ENCODE measurements at regions not wholly inside any gene's neighbourhood (a gene's known extent, or its start where the extent isn't known, plus 50 kb on each side); places are given as distances from the start of the nearest gene placed in this dataset.

DNA sequence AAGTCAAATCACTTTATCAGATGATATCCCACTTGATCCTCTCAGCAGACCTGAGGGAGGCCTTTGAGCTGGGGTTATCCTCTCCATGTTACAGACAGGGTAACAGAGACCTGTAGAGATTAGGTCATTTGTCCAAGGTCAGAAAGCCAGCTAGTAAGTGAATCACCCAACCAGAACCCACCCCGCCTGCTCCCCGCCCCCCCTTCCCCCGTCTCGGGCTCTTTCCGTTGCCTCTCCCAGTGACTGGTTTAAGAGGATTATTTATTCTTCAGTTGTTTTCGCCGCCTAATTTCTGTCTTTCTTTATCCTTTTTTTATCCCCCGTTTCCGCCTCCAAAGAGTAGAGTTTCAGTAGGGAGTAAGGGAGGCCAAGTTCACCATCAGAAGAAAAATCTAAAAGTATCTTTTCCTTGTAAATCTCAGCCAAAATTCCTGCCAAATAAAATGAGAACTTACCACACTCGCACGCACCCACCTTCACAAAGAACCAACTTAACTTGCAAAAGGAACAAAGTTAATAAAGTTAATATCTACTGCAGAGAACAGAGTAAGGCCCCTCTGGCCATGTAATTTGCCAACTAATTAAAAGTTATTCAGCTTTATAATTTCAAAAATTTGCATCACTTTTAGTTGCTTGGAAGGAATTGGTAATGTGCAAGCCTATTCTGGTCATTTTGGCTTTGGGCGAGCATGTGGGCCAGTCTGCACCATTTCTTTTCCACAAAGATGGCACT lies 76.8 kb upstream of the TRABD2B start:
- CTCF ChIA-PET (ENCODE audit: low intra/inter-chr PET ratio): no interaction called here
- FAIRE-seq (no peak), DNase-seq (ENCODE audit: extremely low read depth in 1 of 4, low spot score in 3 of 4) (no peak), ATAC-seq (no peak)
- Histone ChIP-seq H3K9me1 (ENCODE audit: control insufficient read depth, insufficient read depth, low read length) (no peaks in the 10 kb centered on the region), H4K20me1 (replicated peaks; ENCODE audit: control insufficient read depth, insufficient read depth, low read length) (no peaks in the 10 kb centered on the region), H3K27me3 (ENCODE audit: control insufficient read depth in 2 of 2, insufficient read depth in 2 of 2, low read length in 2 of 2) (0 out of 5 replicates have a peak, but pooled peaks cover 0 to 4% of the 10 kb centered on the region in 2 experiments), H3K27ac (ENCODE audit: extremely low read depth, low read depth, low read length) (no peak overlapping the region), H3K9ac (ENCODE audit: insufficient read depth in 1 of 2, low read depth in 2 of 2, low read length in 2 of 2) (no peak overlapping the region), H3K79me2 (ENCODE audit: control insufficient read depth, insufficient read depth, low read length) (no peaks in the 10 kb centered on the region), H3K4me1 (replicated peaks in 1 of 2; ENCODE audit: control insufficient read depth in 2 of 2, insufficient read depth in 2 of 2, low read length in 2 of 2) (no peaks in the 10 kb centered on the region), H3K4me3 (no peak overlapping the region), H3K9me3 (replicated peaks; ENCODE audit: control insufficient read depth, insufficient read depth, low read depth, low read length) (no peaks in the 10 kb centered on the region), H3K36me3 (ENCODE audit: control insufficient read depth, insufficient read depth, low read length) (no peaks in the 10 kb centered on the region), H2AFZ (ENCODE audit: low read depth, low read length) (no peak overlapping the region), H3K4me2 (ENCODE audit: insufficient read depth, low read length) (no peak overlapping the region)
- under 1% methylated on average over 12 of the region's 12 CpGs for WGBS (ENCODE audit: insufficient coverage, low coverage, missing lambda C conversion rate)
- in situ Hi-C loops (cut with MboI): no loop called here
- intact Hi-C loops (cut with micrococcal nuclease): no loop called here
- POLR2A ChIA-PET: interaction anchor here (0.6 kb wide), 1 partner anchor 8 kb away, joined by 3 read pairs; no protein-coding TSS in a partner anchor
- TF ChIP-seq, protein P1, sequence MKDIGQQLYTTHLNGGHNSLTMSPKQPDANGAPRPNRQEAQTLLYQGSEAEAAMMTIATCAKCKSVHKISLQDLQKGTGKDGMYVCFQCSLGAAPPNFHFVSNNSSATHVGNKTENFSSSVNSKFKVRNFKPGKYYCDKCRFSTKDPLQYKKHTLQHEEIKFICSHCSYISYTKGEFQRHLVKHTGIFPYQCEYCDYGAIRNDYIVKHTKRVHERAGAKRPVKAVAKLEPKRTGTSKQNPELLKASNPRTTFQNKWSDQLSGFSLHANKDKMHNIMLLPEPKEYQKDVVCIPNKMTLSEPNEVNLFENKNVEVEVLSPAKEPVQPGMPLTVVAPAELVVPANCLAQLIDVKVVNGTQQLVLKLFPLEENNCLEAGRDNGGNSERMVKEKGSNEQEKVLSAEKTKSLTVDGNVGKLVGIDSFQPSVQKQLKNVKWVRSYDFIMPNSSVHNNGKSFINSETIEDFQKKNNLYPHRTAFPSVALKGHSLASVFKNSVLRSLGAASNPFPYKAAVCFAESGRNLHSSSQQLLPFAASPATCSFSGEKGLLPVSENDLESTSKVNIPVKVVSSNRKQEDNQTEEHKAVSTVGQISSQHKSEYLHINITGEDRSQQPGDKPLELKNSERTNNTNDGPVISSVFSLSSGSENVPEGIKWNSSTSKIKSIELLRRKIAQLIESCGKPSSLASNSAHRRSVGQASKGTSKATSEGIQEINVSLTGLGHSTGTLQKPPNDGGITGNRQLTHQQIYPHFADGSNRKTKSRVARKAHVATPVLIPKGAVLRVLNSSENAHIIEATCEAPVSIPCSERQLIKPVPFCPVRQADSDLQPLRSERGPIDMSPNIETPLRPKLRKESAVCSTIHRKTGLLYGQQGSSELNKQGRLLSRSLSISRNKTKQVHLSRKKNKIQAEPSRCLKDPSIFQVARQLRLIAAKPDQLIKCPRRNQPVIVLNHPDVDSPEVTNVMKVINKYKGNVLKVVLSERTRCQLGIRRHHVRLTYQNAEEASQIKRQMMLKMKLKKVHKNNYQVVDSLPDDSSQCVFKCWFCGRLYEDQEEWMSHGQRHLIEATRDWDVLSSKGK (CRISPR knock-in tag; IDR thresholded peaks at IDR 0.05): no peak
- TF ChIP-seq HNRNPL (IDR thresholded peaks at IDR 0.05; ENCODE audit: low read depth, low read length) (no peak), ZNF3 (CRISPR knock-in tag; IDR thresholded peaks at IDR 0.05) (no peak), ZFP30 (CRISPR knock-in tag; IDR thresholded peaks at IDR 0.05; ENCODE audit: borderline replicate concordance) (no peak), ZNF696 (CRISPR knock-in tag; conservative IDR thresholded peaks at IDR 0.05) (no peak), ZC3H4 (CRISPR knock-in tag; IDR thresholded peaks at IDR 0.05; ENCODE audit: borderline replicate concordance) (no peak), MITF (IDR thresholded peaks at IDR 0.05) (no peak)
- TF ChIP-seq, protein P2, sequence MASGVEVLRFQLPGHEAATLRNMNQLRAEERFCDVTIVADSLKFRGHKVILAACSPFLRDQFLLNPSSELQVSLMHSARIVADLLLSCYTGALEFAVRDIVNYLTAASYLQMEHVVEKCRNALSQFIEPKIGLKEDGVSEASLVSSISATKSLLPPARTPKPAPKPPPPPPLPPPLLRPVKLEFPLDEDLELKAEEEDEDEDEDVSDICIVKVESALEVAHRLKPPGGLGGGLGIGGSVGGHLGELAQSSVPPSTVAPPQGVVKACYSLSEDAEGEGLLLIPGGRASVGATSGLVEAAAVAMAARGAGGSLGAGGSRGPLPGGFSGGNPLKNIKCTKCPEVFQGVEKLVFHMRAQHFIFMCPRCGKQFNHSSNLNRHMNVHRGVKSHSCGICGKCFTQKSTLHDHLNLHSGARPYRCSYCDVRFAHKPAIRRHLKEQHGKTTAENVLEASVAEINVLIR (CRISPR knock-in tag; IDR thresholded peaks at IDR 0.05): no peak
- BruUV-seq (replicated peaks): no TSS peak

Measured in K562 (cell line).